BLaER1 treated with 17β-estradiol and CSF1 and Interleukin-3, amounts not matched to agents 10 nM and 100 nM (cell line): ENCODE measurements at regions not wholly inside any gene's neighbourhood (a gene's known extent, or its start where the extent isn't known, plus 50 kb on each side); places are given as distances from the start of the nearest gene placed in this dataset.
A peak's percentile ranks its signal among the peaks of the same experiment; 100 is the strongest.

Source experiments
- H3K27ac ChIP-seq, 11 experiments: shearing (Covaris generic); formaldehyde crosslinking; 2 replicates each; pipeline ENCODE4 v1.8.1; 2022
- H3K27me3 ChIP-seq, 11 experiments: shearing (Covaris generic); formaldehyde crosslinking; 2 replicates each; pipeline ENCODE4 v1.8.1; 2022
- H3K36me3 ChIP-seq, 11 experiments: shearing (Covaris generic); formaldehyde crosslinking; 2 replicates each; pipeline ENCODE4 v1.8.1; 2022
- H3K4me1 ChIP-seq, 10 experiments: shearing (Covaris generic); formaldehyde crosslinking; 2 replicates each; pipeline ENCODE4 v1.8.1; 2022
- H3K4me2 ChIP-seq, 11 experiments: shearing (Covaris generic); formaldehyde crosslinking; 2 replicates each; pipeline ENCODE4 v1.8.1; 2022
- H3K4me3 ChIP-seq, 10 experiments: shearing (Covaris generic); formaldehyde crosslinking; 2 replicates each; pipeline ENCODE4 v1.8.1; 2022
- H3K9ac ChIP-seq, 11 experiments: shearing (Covaris generic); formaldehyde crosslinking; 2 replicates each; pipeline ENCODE4 v1.8.1; 2022
- H3K9me3 ChIP-seq, 11 experiments: shearing (Covaris generic); formaldehyde crosslinking; replicated peaks in 1 of 11; 2 replicates each; pipeline ENCODE4 v1.8.1; 2022
- H4K20me1 ChIP-seq, 11 experiments: shearing (Covaris generic); formaldehyde crosslinking; 2 replicates each; pipeline ENCODE4 v1.8.1; 2022
- Cebpa-rat ChIP-seq, 11 experiments: shearing (Covaris generic); IDR thresholded peaks; 2 replicates each; pipeline ENCODE4 v1.8.1; 2022

GRCh38 chr7:41005374-41005901 is 697.5 kb downstream of the INHBA start:
- Histone ChIP-seq H3K4me2 (peak overlapping the region in 6 of 11 experiments; percentile 20 to 69 (median 50); a peak in 9 of 22 replicates), H3K27me3 (no peaks in the 10 kb centered on the region), H3K4me1 (peaks cover 0 to 34% (median 5%) of the 10 kb centered on the region in 10 experiments; a peak in 14 of 20 replicates), H3K9me3 (no peaks in the 10 kb centered on the region; a peak in 1 of 22 replicates), H4K20me1 (no peaks in the 10 kb centered on the region), H3K36me3 (no peaks in the 10 kb centered on the region), H3K9ac (no peak overlapping the region), H3K27ac (no peak overlapping the region), H3K4me3 (no peak overlapping the region)
- no peak for TF ChIP-seq Cebpa-rat (IDR thresholded peaks at IDR 0.05)

- no peak for TF ChIP-seq Cebpa-rat (IDR thresholded peaks at IDR 0.05)
- Histone ChIP-seq H3K9ac (no peak overlapping the region), H3K27ac (no peak overlapping the region)
Observed at GRCh38 chr7:41003977-41004376, 698.9 kb downstream of the INHBA start.

GRCh38 chr7:41003611-41003940 is 699.3 kb downstream of the INHBA start:
- no peaks in the 10 kb centered on the region for H4K20me1 ChIP-seq
- H3K4me2 ChIP-seq, result no peak overlapping the region
- H3K4me3 ChIP-seq, result no peak overlapping the region
- no peak overlapping the region for H3K27ac ChIP-seq
- TF ChIP-seq Cebpa-rat (IDR thresholded peaks at IDR 0.05), result no peak
- H3K9ac ChIP-seq, result no peak overlapping the region
- no peaks in the 10 kb centered on the region; a peak in 1 of 22 replicates for H3K9me3 ChIP-seq
- H3K36me3 ChIP-seq, result no peaks in the 10 kb centered on the region
- peaks cover 0 to 26% (median 5%) of the 10 kb centered on the region in 10 experiments; a peak in 9 of 20 replicates for H3K4me1 ChIP-seq
- H3K27me3 ChIP-seq, result no peaks in the 10 kb centered on the region

More at GRCh38 chr7:41003977-41004376, 698.9 kb downstream of the INHBA start:
- H4K20me1 ChIP-seq, result no peaks in the 10 kb centered on the region
- H3K4me1 ChIP-seq, result peaks cover 0 to 26% (median 5%) of the 10 kb centered on the region in 10 experiments; a peak in 9 of 20 replicates
- H3K9me3 ChIP-seq, result no peaks in the 10 kb centered on the region; a peak in 1 of 22 replicates
- no peak overlapping the region for H3K4me2 ChIP-seq
- no peaks in the 10 kb centered on the region for H3K27me3 ChIP-seq
- no peaks in the 10 kb centered on the region for H3K36me3 ChIP-seq
- H3K4me3 ChIP-seq, result no peak overlapping the region

DNA sequence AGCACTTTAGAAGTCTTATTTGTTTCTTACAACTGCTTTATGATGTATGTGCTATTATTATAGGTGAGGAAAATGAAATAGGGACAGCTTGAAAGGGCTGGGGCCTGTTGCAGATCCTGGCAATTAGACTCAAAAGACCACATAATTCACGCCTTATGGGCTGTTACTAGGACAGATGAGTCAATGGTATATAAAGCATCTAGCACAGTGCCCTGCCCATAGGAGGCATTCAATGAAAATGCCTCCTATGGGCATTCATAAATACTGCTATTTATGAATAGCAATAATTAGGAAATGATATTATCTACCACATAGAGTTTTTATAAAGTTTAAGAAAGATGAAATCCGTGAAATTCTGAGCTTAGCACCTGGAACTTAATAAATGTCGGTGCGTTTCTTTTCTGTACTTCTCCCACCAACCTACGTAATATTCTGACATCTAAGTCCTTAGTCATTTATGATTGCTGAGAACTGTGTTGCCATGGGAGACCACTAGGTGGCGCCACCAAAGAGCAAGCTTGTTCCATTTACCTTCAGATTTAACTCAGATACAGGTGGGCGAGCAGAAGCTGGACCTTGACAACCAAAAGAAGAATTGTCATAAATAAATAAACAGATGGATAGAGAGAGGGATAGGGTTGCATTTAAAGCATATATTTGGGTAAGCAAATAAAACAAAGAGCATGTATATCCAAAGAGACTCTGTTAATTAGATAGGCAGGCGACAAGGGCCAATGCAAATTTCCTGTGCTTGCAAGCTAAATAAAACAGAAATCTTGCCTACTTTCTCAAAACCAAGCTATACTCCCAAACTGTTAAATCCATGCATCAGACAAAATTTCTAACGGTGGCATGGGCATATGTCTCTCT is 699.9 kb downstream of the INHBA start:
- no peak overlapping the region for H3K27ac ChIP-seq

GRCh38 chr7:41000042-41000441 is 702.8 kb downstream of the INHBA start:
- H3K4me1 ChIP-seq, result peaks cover 0 to 4% (median 0%) of the 10 kb centered on the region in 10 experiments; a peak in 7 of 20 replicates
- H3K9me3 ChIP-seq, result no peaks in the 10 kb centered on the region; a peak in 1 of 22 replicates
- H3K27me3 ChIP-seq, result no peaks in the 10 kb centered on the region
- H3K9ac ChIP-seq, result no peak overlapping the region
- H3K4me3 ChIP-seq, result no peak overlapping the region
- H3K27ac ChIP-seq, result no peak overlapping the region
- TF ChIP-seq Cebpa-rat (IDR thresholded peaks at IDR 0.05), result no peak
- no peaks in the 10 kb centered on the region for H4K20me1 ChIP-seq
- no peaks in the 10 kb centered on the region for H3K36me3 ChIP-seq
- H3K4me2 ChIP-seq, result no peak overlapping the region

More for the DNA sequence above, 699.9 kb downstream of the INHBA start:
- peaks cover 0 to 26% (median 5%) of the 10 kb centered on the region in 10 experiments; a peak in 9 of 20 replicates for H3K4me1 ChIP-seq
- H3K9ac ChIP-seq, result no peak overlapping the region
- no peaks in the 10 kb centered on the region; a peak in 1 of 22 replicates for H3K9me3 ChIP-seq
- no peak overlapping the region for H3K4me3 ChIP-seq
- no peak overlapping the region for H3K4me2 ChIP-seq
- H3K27me3 ChIP-seq, result no peaks in the 10 kb centered on the region
- H4K20me1 ChIP-seq, result no peaks in the 10 kb centered on the region
- H3K36me3 ChIP-seq, result no peaks in the 10 kb centered on the region
- no peak for TF ChIP-seq Cebpa-rat (IDR thresholded peaks at IDR 0.05)

DNA sequence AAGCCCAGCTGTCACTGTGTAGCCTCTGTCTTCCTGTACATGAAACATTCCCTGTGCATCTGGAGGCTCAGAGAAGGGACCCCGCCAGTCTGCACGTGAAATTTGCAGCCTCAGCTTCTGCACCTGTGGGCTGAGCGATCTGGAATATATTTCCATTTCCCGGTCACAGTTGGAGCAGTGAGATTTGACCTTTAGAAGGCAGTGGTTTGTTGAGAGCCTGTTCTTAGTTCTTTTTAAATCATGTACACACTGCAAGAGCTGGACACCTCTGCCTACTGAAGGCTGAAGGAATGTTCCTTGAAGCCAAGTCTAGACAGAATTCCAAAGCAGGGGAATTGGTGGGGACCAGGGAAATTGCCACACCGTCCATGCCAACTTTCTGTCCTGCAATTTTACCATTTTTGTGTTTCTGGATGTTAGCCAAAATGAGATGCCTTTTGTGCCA is 706.6 kb downstream of the INHBA start:
- Histone ChIP-seq H3K27ac (no peak overlapping the region), H3K4me3 (no peak overlapping the region), H3K27me3 (no peaks in the 10 kb centered on the region), H3K4me1 (peaks cover 0 to 13% (median 5%) of the 10 kb centered on the region in 10 experiments; a peak in 8 of 20 replicates), H3K4me2 (no peak overlapping the region), H3K9ac (no peak overlapping the region), H3K9me3 (no peaks in the 10 kb centered on the region), H4K20me1 (no peaks in the 10 kb centered on the region), H3K36me3 (no peaks in the 10 kb centered on the region)
- TF ChIP-seq Cebpa-rat (IDR thresholded peaks at IDR 0.05), result no peak

- no peak for TF ChIP-seq Cebpa-rat (IDR thresholded peaks at IDR 0.05)
- H3K4me1 ChIP-seq, result peaks cover 0 to 13% (median 5%) of the 10 kb centered on the region in 10 experiments; a peak in 8 of 20 replicates
Observed at GRCh38 chr7:40990841-40991240, 712.0 kb downstream of the INHBA start.

GRCh38 chr7:40987571-40987970 is 715.3 kb downstream of the INHBA start:
- Histone ChIP-seq H4K20me1 (no peaks in the 10 kb centered on the region), H3K4me1 (no peaks in the 10 kb centered on the region), H3K36me3 (no peaks in the 10 kb centered on the region), H3K9me3 (no peaks in the 10 kb centered on the region), H3K4me2 (no peak overlapping the region), H3K27me3 (no peaks in the 10 kb centered on the region), H3K27ac (no peak overlapping the region), H3K9ac (no peak overlapping the region), H3K4me3 (no peak overlapping the region)
- TF ChIP-seq Cebpa-rat (IDR thresholded peaks at IDR 0.05), result no peak

More at GRCh38 chr7:40990841-40991240, 712.0 kb downstream of the INHBA start:
- Histone ChIP-seq H3K27me3 (no peaks in the 10 kb centered on the region), H3K27ac (no peak overlapping the region), H3K9ac (no peak overlapping the region), H3K9me3 (no peaks in the 10 kb centered on the region), H4K20me1 (no peaks in the 10 kb centered on the region), H3K36me3 (no peaks in the 10 kb centered on the region), H3K4me3 (no peak overlapping the region), H3K4me2 (no peak overlapping the region)

- Histone ChIP-seq H3K4me3 (no peak overlapping the region), H3K27ac (no peak overlapping the region), H3K4me2 (no peak overlapping the region), H3K36me3 (no peaks in the 10 kb centered on the region), H3K9ac (no peak overlapping the region), H3K4me1 (no peaks in the 10 kb centered on the region), H4K20me1 (no peaks in the 10 kb centered on the region), H3K27me3 (no peaks in the 10 kb centered on the region), H3K9me3 (no peaks in the 10 kb centered on the region)
- no peak for TF ChIP-seq Cebpa-rat (IDR thresholded peaks at IDR 0.05)
Observed at GRCh38 chr7:40986351-40986873, 716.5 kb downstream of the INHBA start.
